ENCODE measurements at regions not wholly inside any gene's neighbourhood (a gene's known extent, or its start where the extent isn't known, plus 50 kb on each side); places are given as distances from the start of the nearest gene placed in this dataset.

DNA sequence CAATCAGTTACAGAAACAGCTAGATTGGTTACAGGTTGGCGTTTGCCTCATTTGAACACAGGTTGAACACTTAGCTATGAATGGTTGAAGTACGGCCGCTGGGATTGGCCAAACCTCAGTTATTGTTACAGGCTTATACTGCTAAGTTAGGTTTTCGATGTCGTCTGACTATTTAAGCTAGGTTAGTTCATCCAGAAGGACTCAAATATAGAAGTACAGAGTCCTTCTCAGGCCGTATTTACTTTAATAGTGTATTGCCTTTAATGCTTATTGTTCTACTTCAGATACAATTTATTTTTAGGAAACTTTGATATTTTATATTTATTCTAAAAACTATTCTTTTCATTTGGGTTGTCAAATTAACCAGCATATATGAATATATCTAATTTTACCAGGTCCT, 334.7 kb downstream of the FAT4 start:
- TF ChIP-seq EP300 (IDR thresholded peaks at IDR 0.05) (no peak), POLR2AphosphoS5 (IDR thresholded peaks at IDR 0.05) (no peak)
- TF ChIP-seq, protein P1, sequence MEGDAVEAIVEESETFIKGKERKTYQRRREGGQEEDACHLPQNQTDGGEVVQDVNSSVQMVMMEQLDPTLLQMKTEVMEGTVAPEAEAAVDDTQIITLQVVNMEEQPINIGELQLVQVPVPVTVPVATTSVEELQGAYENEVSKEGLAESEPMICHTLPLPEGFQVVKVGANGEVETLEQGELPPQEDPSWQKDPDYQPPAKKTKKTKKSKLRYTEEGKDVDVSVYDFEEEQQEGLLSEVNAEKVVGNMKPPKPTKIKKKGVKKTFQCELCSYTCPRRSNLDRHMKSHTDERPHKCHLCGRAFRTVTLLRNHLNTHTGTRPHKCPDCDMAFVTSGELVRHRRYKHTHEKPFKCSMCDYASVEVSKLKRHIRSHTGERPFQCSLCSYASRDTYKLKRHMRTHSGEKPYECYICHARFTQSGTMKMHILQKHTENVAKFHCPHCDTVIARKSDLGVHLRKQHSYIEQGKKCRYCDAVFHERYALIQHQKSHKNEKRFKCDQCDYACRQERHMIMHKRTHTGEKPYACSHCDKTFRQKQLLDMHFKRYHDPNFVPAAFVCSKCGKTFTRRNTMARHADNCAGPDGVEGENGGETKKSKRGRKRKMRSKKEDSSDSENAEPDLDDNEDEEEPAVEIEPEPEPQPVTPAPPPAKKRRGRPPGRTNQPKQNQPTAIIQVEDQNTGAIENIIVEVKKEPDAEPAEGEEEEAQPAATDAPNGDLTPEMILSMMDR (IDR thresholded peaks at IDR 0.05), result no peak
